HG03159 (cell line): ENCODE measurements at regions not wholly inside any gene's neighbourhood (a gene's known extent, or its start where the extent isn't known, plus 50 kb on each side); places are given as distances from the start of the nearest gene placed in this dataset.
"Not testable (repeated sequence)": the region's sequence is repeated elsewhere in the genome, so short reads cannot be mapped to it uniquely, and the experiment has no call there.

Source experiments
- ATAC-seq: cut with Tn5 transposase; IDR thresholded peaks from one replicate; pipeline ENCODE4 v1.9.1; 2021; ENCODE audit warnings: mild to moderate bottlenecking, moderate library complexity; ENCODE audit not compliant: unreplicated experiment

DNA sequence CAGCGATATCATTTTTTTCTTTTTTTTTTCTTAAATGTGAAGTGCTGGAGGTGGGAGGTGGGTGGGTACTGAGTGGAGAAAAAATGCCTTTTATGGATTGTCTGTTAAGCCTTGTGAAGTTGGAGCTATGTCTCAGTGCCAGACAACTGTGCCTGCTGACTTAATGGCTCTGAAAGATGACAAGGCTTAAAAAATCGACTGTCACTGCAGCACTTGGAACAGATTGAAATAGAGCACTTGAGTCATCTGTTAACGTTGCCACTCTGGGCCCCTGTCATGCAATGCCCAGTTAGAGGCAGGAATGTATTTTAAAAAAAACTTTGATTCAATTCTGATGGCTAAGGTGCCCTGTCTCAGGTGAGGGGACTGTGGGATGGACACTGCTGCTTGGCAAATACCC, 108.2 kb upstream of the HS3ST2 start:
- no peak for ATAC-seq

DNA sequence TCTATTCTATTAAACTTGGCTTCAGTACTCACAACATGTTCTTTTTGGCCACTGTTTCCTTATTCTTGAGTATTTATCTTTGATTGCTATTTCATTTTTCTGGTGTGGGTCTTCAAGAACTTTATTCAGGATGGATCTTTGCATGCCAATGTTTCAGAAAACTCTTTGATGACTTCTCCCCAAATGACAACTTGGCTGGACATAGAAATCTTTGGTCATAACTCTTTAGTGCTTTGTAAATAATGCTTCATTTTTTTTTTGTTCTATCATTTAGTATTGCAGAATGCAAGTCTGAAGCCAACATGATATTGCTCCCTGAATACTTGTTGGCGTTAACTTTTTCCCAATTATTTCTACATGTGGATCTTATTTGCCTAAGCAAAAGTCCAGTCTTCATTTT, 103.6 kb upstream of the HS3ST2 start:
- ATAC-seq: no peak

DNA sequence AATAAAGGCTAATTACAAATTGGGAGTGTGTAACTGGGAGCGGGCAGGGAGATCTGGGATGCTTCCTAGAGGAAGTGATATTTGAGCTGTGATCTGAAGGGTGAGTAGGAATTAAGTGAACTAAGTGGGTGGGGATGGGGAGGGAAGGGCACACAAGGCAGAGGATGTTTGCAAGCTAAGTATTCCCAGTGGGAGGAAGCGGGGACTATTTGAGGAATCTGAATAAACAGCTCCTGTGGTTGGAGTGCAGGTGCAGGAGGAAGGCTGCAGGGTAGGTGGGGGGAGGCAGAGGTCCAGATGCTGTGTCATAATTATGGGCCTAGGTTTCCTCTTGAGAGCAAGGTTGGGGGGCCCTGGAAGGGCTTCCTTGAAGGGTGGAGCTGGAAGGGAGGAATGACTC, 102.1 kb upstream of the HS3ST2 start:
- no peak for ATAC-seq

DNA sequence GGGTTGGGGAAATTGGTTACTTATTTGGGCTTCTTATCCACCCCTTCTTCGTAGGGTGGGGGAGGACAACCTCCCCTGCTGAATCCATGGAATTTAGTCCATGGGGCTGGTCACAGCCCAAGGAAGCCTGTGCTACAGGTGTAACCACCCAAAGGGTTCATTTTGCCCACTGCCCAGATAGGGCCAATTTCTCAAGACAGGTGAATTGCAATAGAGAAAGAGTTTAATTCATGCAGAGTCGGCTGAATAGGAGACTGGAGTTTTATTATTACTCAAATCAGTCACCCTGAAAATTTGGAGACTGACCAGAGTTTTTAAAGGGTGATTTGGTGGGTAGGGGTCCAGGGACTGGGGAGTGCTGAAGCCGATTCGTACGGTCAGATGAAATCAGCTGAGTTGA, 101.5 kb upstream of the HS3ST2 start:
- ATAC-seq: no peak

DNA sequence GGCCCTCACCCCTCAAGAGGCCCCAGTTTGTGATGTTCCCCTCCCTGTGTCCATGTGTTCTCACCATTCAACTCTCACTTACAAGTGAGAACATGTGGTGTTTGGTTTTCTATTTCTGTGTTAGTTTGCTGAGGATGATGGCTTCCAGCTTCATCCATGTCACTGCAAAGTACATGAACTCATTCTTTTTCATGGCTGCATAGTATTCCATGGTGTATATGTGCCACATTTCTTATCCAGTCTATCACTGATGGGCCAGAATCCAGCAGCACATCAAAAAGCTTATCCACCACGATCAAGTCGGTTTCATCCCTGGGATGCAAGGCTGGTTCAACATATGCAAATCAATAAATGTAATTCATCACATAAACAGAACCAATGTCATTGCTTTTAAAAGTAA, 95.4 kb upstream of the HS3ST2 start:
- ATAC-seq: not testable (repeated sequence)

DNA sequence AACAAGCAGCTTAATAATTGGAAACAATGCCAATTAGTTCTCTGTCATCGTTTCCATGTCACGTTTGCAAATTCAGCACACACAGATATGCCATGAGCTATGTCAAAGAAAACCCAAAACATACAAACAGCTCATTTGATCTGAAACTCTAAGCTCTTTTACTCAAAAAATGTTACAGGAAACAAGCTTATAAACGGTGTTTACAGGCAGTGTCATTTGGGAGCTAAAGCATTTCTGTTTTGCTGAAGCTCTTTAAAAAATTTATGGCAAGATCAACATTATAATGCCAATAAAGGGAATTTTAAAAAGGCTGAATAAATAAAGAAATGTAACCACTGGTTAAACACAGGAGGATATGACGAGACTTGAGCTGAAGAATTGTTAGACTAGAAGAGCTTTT, 94.0 kb upstream of the HS3ST2 start:
- no peak for ATAC-seq

DNA sequence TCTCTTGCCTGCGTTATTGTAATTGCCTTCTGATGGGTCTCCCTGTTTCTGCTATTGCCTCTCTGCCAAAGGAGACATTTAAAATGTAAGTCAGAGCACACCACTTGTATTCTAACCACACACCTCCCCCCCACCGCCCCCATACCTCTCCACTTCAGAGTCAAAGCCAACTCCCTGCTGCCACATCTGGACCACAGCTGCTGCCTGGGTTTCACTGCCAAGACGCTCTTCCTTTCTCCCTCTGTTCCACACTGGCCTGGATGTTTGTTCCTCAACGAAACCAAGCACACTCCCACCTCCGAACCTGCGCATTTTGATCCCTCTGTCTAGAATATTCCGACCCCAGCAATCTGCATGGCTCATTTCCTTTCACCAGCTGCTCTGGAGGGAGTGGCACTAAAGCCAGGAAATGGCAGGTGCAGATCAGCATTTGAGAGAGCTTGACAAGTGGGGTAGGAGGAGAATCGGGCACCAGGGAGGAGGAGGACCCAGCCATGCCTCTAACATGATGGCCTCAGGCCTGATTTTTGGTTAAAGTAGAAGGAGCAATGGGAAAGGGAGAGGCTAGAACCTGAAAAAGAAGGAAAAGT, 92.4 kb upstream of the HS3ST2 start:
- no peak for ATAC-seq

DNA sequence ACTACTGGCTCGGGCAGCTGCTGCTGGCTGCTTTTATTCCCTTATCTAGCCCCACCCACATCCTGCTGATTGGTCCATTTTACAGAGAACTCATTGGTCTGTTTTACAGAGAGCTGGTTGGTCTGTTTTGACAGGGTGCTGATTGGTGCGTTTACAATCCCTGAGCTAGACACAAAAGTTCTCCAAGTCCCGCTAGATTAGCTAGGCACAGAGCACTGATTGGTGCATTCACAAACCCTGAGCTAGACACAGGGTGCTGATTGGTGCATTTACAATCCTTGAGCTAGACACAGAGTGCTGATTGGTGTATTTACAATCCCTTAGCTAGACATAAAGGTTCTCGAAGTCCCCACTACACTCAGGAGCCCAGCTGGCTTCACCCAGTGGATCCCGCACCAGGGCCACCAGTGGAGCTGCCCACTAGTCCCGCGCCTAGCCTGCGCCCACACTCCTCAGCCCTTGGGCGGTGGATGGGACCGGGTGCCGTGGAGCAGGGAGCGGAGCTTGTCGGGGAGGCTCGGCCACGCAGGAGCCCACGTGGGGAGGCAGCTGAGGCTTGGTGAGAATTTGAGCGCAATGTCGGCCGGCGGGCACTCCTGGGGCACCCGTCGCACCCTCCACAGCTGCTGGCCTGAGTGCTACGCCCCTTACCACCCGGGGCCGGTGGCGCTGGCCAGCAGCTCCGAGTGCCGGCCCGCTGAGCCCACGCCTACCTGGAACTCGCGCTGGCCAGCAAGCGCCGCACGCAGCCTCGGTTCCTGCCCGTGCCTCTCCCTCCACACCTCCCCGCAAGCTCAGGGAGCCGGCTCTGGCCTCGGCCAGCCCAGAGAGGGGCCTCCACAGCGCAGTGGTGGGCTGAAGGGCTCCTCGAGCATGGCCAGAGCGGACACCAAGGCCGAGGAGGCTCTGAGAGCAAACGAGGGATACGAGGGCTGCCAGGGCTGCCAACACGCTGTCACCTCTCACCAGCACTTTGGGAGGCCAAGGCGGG, 91.1 kb upstream of the HS3ST2 start:
- not testable (repeated sequence) for ATAC-seq

DNA sequence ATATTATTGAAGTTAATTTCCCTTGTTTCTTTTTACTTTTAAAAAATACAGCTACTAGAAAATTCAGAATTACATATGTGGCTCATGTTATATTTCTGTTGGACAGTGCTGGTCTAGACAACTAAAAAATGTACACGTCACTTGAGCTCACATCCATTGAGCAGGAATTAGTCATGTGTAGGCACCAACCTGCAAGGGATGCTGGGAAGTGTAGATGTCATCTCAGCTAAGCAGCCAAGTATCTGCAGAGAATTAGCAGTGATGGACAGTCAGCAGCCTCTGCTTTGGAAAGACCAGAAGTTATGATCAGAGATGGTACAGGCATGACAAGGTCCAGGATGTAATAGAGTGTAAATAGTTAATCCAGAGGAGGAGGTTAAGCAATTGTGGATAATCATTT, 87.1 kb upstream of the HS3ST2 start:
- no peak for ATAC-seq

DNA sequence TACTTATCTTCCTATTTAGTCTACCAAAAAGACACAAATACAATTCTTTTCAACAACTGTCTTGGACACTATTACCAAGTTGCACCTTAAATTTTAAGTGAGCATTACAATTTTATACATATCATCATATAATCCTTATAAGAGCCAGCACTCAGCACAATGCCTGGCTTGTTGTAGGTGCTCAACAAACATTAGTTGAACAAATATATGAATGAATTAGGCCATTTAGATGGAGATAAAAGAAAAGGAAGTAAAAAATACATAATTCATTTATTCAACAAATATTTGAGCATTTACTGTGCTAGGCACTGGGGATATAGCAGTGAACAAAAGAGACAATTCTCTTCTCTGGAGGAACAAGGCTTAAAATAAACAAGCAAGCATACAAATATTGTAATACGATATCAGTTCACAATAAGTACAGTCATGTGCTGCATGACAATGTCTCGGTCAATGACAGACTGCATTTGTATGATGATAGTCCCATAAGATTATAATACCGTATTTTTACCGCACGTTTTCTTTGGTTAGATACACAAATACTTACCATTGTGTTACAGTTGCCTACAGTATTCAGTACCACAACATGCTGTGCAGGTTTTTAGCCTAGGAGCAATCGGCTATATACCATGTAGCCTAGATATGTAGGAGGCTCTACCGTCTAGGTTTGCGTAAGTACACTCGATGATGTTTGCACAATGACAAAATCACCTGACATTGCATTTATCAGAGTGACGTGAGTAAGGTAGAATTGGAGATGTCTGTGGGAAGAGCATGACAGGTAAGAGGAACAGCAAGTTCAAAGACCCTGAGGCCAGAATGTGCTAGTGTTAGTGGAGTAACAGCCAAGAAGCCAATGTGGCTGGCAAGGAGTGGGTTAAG, 86.4 kb upstream of the HS3ST2 start:
- no peak for ATAC-seq

DNA sequence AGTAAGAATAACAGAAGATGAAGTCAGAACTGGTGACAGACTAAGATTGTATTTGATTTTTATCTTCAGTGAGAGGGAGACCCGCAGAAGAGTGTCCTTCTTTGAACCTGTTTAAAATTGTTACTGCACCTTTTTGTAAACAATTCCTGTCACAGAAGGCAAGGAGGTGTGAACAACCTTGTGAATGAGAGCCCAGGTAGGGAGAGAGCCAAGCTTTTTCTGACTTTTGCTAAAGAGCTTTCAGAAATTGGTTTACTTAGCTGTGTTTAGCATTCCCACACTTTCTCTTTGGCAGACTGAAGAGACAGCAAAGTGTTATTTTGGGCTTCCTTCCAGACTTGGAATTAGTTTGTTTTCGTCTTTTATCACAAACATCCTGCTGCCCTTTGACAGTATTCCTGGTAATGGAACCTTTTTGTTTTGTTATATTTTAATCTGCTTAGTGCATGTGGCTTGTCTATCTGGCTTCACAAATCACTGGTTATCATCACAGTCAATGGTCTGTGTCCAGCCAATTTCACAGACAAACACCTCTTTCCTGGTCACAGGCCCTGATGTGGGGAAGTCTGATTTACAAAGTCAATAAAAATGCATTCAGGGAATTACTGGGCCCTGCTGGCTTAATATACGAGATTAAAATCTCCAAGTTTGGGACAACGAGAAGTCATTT, 85.7 kb upstream of the HS3ST2 start:
- no peak for ATAC-seq

DNA sequence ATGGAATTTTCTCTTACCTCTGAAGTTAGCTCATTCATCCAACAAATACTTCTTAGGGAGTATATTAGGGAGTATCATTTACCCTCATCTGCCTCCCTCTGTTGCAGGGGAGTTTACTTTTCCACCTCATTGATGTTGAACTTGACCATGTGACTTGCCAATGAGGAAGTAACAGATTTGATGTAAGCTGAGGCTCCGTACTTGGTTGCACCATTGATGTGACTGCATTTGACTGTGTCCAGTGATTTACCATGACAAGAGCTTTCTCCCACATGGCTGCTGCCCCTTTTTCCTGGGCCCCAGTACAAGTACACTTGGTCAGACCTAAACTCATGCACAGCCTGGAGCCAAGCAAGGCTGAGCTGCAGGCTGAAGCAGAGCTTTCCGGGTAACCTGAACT, 81.6 kb upstream of the HS3ST2 start:
- no peak for ATAC-seq

DNA sequence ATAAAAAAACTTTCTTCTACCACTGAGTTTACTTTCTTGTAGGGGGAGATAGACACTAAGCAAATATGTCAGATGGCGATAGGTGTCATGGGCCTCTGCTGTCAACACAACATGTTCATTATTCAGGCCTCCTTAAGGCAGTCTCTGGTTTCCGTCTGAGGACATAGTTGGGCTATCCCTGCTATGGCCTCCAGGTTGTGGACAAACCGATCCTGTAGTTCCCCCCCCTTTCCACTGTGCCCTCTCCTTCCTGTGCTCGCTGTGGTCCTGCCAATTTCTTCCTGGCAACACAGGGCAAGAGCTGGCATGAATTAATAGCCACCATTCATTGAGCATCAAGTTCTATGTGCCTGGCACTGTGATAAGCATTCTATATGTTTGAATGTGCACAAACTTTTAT, 81.0 kb upstream of the HS3ST2 start:
- ATAC-seq: no peak

DNA sequence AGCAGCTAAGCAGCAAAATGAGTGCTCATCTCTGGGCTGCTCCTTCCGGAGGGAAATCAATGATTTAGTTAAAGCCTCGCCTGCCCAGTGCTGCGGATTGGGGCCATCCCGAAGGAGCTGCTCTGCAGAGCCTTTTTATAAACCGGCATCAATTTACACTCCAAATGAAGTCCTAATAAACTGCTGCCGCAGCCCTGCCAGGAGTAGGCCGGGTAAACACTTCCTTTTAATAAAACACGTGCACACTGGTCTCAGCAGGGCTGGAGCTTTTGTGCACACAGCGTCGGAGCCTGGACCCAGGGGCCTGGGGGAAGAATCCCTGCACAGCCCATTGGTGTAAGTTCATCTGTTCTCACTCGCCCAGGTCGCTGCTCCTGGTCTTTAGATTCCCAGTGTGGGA, 79.6 kb upstream of the HS3ST2 start:
- ATAC-seq: no peak

DNA sequence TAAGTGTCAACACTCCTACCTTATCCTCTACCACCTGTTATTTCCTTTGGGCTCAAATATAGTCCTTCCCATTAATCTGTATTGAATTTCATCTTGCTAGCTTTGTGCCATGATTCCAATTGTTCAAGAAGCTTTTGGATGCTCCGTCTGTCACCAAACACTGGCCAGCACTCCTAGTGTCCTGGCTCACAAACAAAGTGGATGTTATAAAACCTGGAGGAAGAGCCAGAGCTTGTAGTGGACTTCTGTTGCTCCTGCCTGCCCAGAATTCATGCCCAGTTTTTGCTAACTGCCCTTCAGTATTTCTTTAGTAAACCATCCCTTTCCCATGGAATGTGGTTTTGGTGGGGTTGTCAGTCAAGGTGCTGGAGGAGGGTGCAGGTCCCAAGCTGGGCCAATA, 77.2 kb upstream of the HS3ST2 start:
- ATAC-seq: no peak

DNA sequence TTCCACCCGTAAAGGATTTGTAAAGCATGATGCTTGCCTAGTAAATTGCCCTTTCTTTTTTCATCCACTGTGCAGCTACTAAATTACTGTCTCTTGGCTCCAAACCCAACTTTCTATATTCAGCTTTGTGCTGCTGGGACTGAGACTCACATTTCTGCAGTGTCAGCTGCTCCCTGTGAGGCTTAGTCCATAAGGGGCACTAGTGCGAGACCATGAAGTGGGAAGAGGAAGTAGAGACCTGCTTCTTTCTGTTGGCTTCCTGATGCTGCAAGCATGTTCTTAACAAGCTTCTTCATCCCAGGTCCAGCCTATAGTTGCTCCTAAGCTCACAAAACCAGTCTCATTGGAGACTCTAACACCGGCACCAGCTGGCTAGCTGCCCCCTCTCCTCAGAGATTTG, 74.9 kb upstream of the HS3ST2 start:
- ATAC-seq: no peak

DNA sequence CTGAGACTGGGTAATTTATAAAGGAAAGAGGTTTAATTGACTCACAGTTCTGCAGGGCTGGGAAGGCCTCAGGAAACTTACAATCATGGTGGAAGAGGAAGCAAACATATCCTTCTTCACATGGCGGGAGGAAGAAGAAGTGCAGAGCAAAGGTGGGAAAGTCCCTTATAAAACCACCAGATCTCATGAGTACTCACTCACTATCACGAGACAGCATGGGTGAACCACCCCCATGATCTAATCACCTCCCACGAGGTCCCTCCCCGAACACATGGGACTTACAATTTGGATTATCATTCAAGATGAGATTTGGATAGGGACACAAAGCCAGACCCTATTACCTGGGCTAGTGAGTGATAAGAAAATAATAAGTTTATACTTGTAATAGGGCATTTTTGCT, 70.6 kb upstream of the HS3ST2 start:
- no peak for ATAC-seq

DNA sequence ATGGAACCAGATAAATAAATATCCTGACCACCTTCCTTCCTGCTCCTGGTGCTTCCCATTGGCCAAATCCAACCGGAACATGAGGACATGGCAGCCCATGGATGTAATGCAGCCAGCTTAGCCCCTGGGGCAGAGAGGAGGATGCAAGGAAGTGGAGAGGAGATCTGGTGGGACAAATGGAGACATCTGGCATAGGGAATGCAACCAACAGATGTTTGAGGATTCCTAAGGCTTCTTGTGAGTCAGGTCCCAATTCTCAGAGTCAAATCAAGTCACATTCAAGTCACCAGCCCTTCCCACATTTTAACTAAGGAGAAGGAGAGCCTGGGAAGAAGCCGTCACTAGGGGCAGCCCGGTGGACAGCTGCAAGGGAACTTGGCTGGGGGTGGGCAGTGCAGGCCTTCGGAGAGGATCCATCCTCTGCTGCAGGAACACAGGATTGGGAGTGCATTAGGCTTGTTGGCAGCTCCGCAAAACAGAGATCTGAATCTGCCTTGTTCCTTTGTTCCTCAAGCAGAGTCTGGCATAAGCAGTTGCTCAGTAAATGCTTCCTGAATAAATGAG, 62.8 kb upstream of the HS3ST2 start:
- ATAC-seq: no peak

DNA sequence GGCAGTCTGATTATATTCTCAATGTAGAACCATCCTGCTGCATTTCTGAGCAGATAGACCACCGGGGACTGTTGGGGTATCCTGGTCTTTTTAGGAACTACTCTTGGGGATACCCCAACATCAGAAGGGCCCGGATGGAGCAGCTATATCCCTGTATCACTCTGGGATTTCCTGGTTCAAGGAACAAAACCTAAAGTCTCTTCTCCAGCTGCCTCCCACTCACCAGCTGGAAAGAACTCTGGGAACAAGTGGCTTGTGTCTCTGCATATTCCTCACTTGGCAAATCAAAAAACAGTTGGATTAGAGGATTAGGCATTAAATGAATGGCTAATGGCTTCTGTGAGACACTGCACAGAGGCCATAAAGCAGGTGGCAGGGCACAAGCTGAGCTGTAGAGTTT, 62.3 kb upstream of the HS3ST2 start:
- ATAC-seq: no peak

DNA sequence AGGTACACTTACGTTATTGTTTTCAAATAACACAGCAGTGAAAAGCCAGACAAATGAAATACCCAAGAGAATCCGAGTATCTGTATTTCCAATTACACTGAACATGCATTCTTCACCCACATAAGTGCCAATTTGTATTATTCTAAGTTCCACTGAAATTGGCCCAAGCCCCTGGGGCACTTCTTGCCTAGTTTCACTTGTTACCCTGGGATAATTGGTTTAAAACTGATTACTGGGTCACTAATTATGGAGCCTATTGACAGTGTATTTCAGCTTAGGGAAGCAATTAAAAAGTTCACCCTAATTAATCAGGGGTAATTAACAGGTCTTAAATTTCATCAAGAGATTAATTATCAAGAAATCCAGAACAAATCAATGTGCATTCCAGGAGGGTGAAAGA, 60.5 kb upstream of the HS3ST2 start:
- no peak for ATAC-seq

DNA sequence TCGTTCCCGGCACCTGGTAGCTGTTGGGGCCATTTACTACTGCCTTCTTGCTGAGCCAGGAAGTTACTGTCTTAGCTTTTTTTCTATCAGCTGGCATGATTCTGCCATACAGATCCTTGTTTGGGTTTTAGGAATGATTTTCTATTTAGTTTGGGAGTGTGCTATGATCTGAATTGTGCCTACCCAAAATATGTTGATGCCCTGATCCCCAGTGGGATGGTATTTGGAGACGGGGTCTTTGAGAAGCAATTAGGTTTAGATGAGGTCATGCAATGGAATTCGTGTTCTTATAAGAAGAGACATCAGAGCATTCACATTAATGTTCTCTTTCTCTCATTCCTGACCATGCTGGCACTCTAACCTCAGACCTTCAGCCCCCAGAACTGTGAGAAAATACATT, 59.4 kb upstream of the HS3ST2 start:
- ATAC-seq: no peak
